ENCODE measurements at regions not wholly inside any gene's neighbourhood (a gene's known extent, or its start where the extent isn't known, plus 50 kb on each side); places are given as distances from the start of the nearest gene placed in this dataset.
A peak's percentile ranks its signal among the peaks of the same experiment; 100 is the strongest.

DNA sequence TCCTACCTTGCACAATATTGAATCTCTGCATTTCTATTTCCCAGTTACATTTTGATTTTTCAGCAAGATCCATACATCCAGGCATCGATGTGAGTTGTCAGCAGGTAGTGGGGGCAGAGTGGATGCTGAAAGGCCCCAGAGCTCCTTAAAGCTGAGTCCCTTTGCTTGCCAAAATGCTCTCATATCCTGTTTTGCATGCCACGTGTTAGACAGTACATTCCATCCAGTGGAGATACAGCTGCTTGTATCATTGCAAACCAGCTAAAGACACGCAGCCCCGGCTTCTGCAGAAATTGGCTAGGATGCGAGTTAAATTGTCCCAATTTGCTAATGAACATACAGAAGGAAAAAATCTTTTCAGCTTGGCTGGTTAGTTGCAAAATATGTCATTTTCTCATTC is 179.6 kb upstream of the MXRA5 start:
- Histone ChIP-seq H3K4me1 (peaks cover 0 to 9% (median 0%) of the 10 kb centered on the region in 12 donors), H3K9me3 (peaks cover 0 to 4% (median 0%) of the 10 kb centered on the region in 12 donors), H3K4me3 (no peak overlapping the region), H3K36me3 (no peaks in the 10 kb centered on the region), H3K27ac (peak overlapping the region in 1 of 12 donors; percentile 68), H3K27me3 (no peaks in the 10 kb centered on the region)
- peak in 2 of 5 donors; percentile 6 to 21 for DNase-seq
- 38 to 45% (median 43%) methylated on average over 5 of the region's 5 CpGs for WGBS, 4 donors
- no peak for TF ChIP-seq POLR2A (IDR thresholded peaks at IDR 0.05)
- TF ChIP-seq, protein P1, sequence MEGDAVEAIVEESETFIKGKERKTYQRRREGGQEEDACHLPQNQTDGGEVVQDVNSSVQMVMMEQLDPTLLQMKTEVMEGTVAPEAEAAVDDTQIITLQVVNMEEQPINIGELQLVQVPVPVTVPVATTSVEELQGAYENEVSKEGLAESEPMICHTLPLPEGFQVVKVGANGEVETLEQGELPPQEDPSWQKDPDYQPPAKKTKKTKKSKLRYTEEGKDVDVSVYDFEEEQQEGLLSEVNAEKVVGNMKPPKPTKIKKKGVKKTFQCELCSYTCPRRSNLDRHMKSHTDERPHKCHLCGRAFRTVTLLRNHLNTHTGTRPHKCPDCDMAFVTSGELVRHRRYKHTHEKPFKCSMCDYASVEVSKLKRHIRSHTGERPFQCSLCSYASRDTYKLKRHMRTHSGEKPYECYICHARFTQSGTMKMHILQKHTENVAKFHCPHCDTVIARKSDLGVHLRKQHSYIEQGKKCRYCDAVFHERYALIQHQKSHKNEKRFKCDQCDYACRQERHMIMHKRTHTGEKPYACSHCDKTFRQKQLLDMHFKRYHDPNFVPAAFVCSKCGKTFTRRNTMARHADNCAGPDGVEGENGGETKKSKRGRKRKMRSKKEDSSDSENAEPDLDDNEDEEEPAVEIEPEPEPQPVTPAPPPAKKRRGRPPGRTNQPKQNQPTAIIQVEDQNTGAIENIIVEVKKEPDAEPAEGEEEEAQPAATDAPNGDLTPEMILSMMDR (IDR thresholded peaks at IDR 0.05), result no peak
- ATAC-seq, result peak in 1 of 4 donors; percentile 53
- intact Hi-C loops (cut with DNase I), result no loop called here

DNA sequence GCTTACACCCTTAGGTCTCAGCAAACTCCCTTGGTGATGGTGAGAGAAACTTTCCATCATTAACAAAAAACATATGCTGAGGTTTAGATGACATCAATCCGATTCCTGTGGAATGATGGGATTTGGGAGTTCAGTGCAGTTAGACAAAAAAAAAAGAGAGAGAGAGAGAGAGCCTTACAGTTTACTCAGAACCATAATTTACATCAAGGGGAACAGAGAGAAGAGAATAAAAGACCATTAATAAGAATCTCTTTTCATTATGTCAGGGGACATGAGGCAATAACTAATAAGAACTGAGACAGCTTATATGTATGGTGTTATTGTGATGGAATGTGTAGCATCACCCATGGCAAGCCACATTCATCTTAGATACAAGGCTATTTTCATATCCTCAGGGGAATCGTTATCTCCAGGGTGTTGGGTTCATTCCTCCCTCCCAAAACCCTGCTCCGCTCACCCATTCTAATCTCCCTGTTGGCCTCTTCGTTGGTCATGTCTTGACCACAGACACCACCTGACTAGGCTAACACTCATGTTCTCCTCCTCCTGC is 175.7 kb upstream of the MXRA5 start:
- Histone ChIP-seq H3K4me3 (no peak overlapping the region), H3K4me1 (peaks cover 0 to 7% (median 0%) of the 10 kb centered on the region in 12 donors), H3K27ac (peak overlapping the region in 4 of 12 donors; percentile 14 to 77 (median 42)), H3K36me3 (no peaks in the 10 kb centered on the region), H3K27me3 (no peaks in the 10 kb centered on the region), H3K9me3 (no peaks in the 10 kb centered on the region)
- intact Hi-C loops (cut with DNase I), result no loop called here
- WGBS, 4 donors, result 62 to 69% (median 65%) methylated on average over 4 of the region's 4 CpGs
- TF ChIP-seq, protein P1 (IDR thresholded peaks at IDR 0.05), result no peak
- TF ChIP-seq POLR2A (IDR thresholded peaks at IDR 0.05), result no peak
- DNase-seq (peak in 1 of 5 donors; percentile 18), ATAC-seq (peak in 2 of 4 donors; percentile 54 to 62)

DNA sequence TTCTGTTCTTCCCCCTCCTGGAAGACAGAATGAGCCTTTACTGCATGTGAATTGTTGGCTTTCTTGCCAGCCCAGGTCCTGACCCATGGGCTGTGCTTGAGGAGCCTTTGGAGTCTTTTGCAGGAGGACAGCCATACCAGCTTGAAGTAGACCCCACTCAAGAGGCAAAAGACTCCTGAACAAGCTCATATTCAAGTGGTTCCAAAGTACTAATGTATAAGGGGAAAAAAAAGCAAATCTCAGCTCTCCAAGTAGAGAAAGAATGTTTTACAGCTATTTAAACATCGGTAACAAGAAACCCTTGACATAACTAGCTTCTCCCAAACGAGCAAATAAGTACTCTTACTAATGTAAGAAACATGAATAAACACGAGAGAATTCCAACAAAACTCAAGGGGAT is 174.9 kb upstream of the MXRA5 start:
- no peak for DNase-seq
- Histone ChIP-seq H3K27me3 (no peaks in the 10 kb centered on the region), H3K9me3 (no peaks in the 10 kb centered on the region), H3K36me3 (no peaks in the 10 kb centered on the region), H3K27ac (peak overlapping the region in 5 of 12 donors; percentile 34 to 77 (median 42)), H3K4me3 (no peak overlapping the region), H3K4me1 (peaks cover 0 to 4% (median 0%) of the 10 kb centered on the region in 12 donors)
- 47 to 62% (median 54%) methylated on average over 3 of the region's 3 CpGs for WGBS, 4 donors
- TF ChIP-seq, protein P1 (IDR thresholded peaks at IDR 0.05), result no peak
- no peak for TF ChIP-seq POLR2A (IDR thresholded peaks at IDR 0.05)
- intact Hi-C loops (cut with DNase I), result no loop called here
- ATAC-seq, result no peak

DNA sequence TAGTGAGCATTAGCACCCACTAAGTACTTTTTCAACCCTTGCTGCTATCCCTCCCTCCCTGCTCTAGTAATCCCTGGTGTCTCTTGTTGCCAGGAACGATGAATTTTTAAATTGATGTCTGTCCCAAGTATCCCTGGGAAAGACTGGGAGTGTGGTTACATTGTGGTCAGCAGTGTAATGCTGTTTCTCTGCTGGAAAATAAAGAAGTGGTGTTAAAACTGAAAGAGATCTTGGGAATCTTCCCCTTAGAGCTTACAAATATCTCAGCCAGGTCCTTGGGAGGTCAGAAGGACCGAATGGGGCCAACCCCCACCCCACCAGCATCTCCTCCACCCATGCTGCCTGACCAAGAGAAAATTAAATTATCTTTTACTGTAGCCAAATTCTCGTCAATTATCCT is 174.5 kb upstream of the MXRA5 start:
- Histone ChIP-seq H3K9me3 (no peaks in the 10 kb centered on the region), H3K4me1 (peaks cover 0 to 2% (median 0%) of the 10 kb centered on the region in 12 donors), H3K27ac (peak overlapping the region in 4 of 12 donors; percentile 34 to 77 (median 42)), H3K36me3 (no peaks in the 10 kb centered on the region), H3K4me3 (no peak overlapping the region), H3K27me3 (no peaks in the 10 kb centered on the region)
- 41 to 62% (median 55%) methylated on average over 3 of the region's 3 CpGs for WGBS, 4 donors
- TF ChIP-seq, protein P1 (IDR thresholded peaks at IDR 0.05), result no peak
- no peak for TF ChIP-seq POLR2A (IDR thresholded peaks at IDR 0.05)
- DNase-seq, result no peak
- peak in 1 of 4 donors; percentile 11 for ATAC-seq
- intact Hi-C loops (cut with DNase I), result no loop called here

Measured in heart left ventricle (tissue), 16 donors.